ENCODE measurements at regions not wholly inside any gene's neighbourhood (a gene's known extent, or its start where the extent isn't known, plus 50 kb on each side); places are given as distances from the start of the nearest gene placed in this dataset.

GRCh38 chr7:54885285-54885684 is 126.3 kb upstream of the SEC61G start:
- Histone ChIP-seq H3K9me3 (ENCODE audit: control insufficient read depth, insufficient read depth, low read length) (no peaks in the 10 kb centered on the region), H3K9me1 (ENCODE audit: insufficient read depth, low read length) (0 out of 2 replicates have a peak, but pooled peaks cover 5% of the 10 kb centered on the region), H3K4me1 (ENCODE audit: control insufficient read depth, insufficient read depth, low read length) (peaks cover 8% of the 10 kb centered on the region; the same call in 1 of the 2 replicates), H3K4ac (ENCODE audit: low read depth, low read length) (no peak overlapping the region), H2BK20ac (ENCODE audit: low read depth, low read length) (no peak overlapping the region), H2AK5ac (ENCODE audit: low read depth, low read length) (no peak overlapping the region), H3K56ac (ENCODE audit: extremely low read depth, insufficient read depth, low read length) (no peak overlapping the region), H2BK5ac (ENCODE audit: low read depth, low read length, poor library complexity, severe bottlenecking) (no peak overlapping the region), H2AFZ (replicated peaks; ENCODE audit: low read length, poor library complexity) (no peak overlapping the region), H4K5ac (ENCODE audit: low read depth, low read length) (no peak overlapping the region), H3K14ac (replicated peaks; ENCODE audit: low read depth, low read length) (no peak overlapping the region), H3K4me2 (ENCODE audit: low read depth, low read length) (no peak overlapping the region), H3K79me1 (ENCODE audit: low read depth in 1 of 2, low read length in 2 of 2) (no peaks in the 10 kb centered on the region), H3K18ac (ENCODE audit: low read depth, low read length) (no peak overlapping the region), H4K91ac (ENCODE audit: insufficient read depth, low read depth, low read length) (no peak overlapping the region), H4K20me1 (ENCODE audit: insufficient read depth, low read length) (no peaks in the 10 kb centered on the region), H3K9ac (ENCODE audit: low read depth, low read length) (no peak overlapping the region), H3K23ac (ENCODE audit: low read depth, low read length) (no peak overlapping the region), H3K27me3 (ENCODE audit: control insufficient read depth, insufficient read depth, low read length) (no peaks in the 10 kb centered on the region), H2AK9ac (replicated peaks; ENCODE audit: low read depth, low read length, poor library complexity) (no peak overlapping the region), H2BK120ac (ENCODE audit: low read depth, low read length) (no peak overlapping the region), H4K8ac (ENCODE audit: low read depth in 2 of 2, low read length in 2 of 2) (no peak overlapping the region), H3K36me3 (ENCODE audit: control insufficient read depth, insufficient read depth, low read length) (no peaks in the 10 kb centered on the region), H3K4me3 (ENCODE audit: insufficient read depth, low read depth, low read length) (no peak overlapping the region), H2BK15ac (ENCODE audit: low read depth, low read length) (no peak overlapping the region), H3K27ac (ENCODE audit: insufficient read depth, low read length) (no peak overlapping the region)
- BruUV-seq (replicated peaks): no TSS peak
- intact Hi-C loops (cut with micrococcal nuclease) (no loop called here), in situ Hi-C loops (cut with MboI; ENCODE audit: low sequenced_read_pairs) (no loop called here), dilution Hi-C loops (cut with HindIII; ENCODE audit: low sequenced_read_pairs, unreplicated experiment) (no loop called here)
- ChIA-PET POLR2A (ENCODE audit: unreplicated experiment) (no interaction called here), CTCF (no interaction called here)
- peak; percentile 45 for DNase-seq
- ATAC-seq (ENCODE audit: low read depth): peak; percentile 40; the same call in 1 of the 2 replicates
- WGBS, 2 experiments (ENCODE audit: extremely low coverage in 2 of 2, insufficient read length in 1 of 2): no CpG with 5 or more reads among the region's 1 CpG
- TF ChIP-seq CHD1 (IDR thresholded peaks at IDR 0.05; ENCODE audit: low read depth, low read length): no peak
- no peak for TF ChIP-seq MAFK (IDR thresholded peaks at IDR 0.05; ENCODE audit: low read depth, low read length)
- no peak for TF ChIP-seq POLR2A (IDR thresholded peaks at IDR 0.05; ENCODE audit: low read depth, low read length)
- no peak for TF ChIP-seq USF2 (IDR thresholded peaks at IDR 0.05; ENCODE audit: low read depth, low read length)
- no peak for TF ChIP-seq ELK1 (IDR thresholded peaks at IDR 0.05; ENCODE audit: borderline replicate concordance, low read depth, low read length)
- TF ChIP-seq NFE2L2 (IDR thresholded peaks at IDR 0.05; ENCODE audit: low read depth, low read length): no peak
- no peak for TF ChIP-seq FOS (IDR thresholded peaks at IDR 0.05; ENCODE audit: low read depth, low read length)
- no peak for TF ChIP-seq MXI1 (IDR thresholded peaks at IDR 0.05; ENCODE audit: borderline replicate concordance, low read depth, low read length)
- TF ChIP-seq RFX5 (IDR thresholded peaks at IDR 0.05; ENCODE audit: low read depth, low read length): no peak
- no peak for TF ChIP-seq RCOR1 (IDR thresholded peaks at IDR 0.05; ENCODE audit: insufficient replicate concordance, low read length)
- TF ChIP-seq BHLHE40 (IDR thresholded peaks at IDR 0.05; ENCODE audit: low read depth, low read length): no peak
- no peak for TF ChIP-seq RAD21 (IDR thresholded peaks at IDR 0.05; ENCODE audit: low read length)
- TF ChIP-seq MAZ (IDR thresholded peaks at IDR 0.05; ENCODE audit: borderline replicate concordance, low read depth, low read length): no peak
- TF ChIP-seq SMC3 (IDR thresholded peaks at IDR 0.05; ENCODE audit: low read depth, low read length): no peak
- TF ChIP-seq CTCF (conservative IDR thresholded peaks at IDR 0.05; ENCODE audit: low read depth, low read length): no peak
- TF ChIP-seq CEBPB (IDR thresholded peaks at IDR 0.05; ENCODE audit: low read depth, low read length): no peak

Data from IMR-90 (cell line).